NCI-H146 treated with DMSO at 0.1 percent for 48 hours (cell line): ENCODE measurements at regions not wholly inside any gene's neighbourhood (a gene's known extent, or its start where the extent isn't known, plus 50 kb on each side); places are given as distances from the start of the nearest gene placed in this dataset.
"Not testable (repeated sequence)": the region's sequence is repeated elsewhere in the genome, so short reads cannot be mapped to it uniquely, and the experiment has no call there.

ENCODE experiments used
- DNase-seq: peaks from one replicate; lab custom pipeline; 2025; ENCODE audit not compliant: unreplicated experiment; lab: John Stamatoyannopoulos, UW

DNA sequence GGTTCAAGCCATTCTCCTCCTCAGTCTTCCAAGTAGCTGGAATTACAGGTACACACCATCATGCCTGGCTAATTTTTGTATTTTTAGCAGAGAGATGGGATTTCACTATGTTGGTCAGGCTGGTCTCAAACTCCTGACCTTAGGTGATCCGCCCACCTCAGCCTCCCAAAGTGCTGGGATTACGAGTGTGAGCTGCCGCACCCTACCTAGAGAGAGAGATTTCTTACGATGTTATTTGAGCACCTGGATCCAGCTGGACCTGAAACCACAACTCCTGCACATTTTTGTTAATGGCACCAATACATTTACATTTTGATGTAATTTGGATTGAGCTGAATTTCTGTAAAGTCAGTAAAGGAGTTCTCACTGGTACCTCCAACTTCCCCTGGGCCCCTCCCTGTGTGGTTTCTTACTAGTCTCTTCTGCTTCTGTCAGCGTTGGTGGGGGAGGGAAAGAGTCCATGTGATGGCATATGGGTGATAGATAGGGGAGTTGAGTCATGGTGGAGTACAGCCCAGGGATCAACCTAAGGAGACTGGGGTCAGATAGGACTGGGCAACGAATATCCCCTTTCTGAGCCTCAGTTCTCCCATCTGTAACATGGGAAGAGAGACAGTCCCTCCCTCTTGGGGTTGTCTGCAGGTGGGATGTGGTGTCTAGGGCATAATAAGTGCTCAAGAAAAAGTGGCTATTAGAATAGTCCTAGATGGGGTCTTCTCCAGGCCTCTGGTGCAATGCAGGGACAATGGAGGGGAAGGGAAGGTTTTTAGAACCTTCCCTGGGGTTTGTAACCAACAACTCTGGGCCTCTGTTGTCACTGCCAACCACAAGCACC is 83.3 kb upstream of the MED13L start:
- no peak for DNase-seq

DNA sequence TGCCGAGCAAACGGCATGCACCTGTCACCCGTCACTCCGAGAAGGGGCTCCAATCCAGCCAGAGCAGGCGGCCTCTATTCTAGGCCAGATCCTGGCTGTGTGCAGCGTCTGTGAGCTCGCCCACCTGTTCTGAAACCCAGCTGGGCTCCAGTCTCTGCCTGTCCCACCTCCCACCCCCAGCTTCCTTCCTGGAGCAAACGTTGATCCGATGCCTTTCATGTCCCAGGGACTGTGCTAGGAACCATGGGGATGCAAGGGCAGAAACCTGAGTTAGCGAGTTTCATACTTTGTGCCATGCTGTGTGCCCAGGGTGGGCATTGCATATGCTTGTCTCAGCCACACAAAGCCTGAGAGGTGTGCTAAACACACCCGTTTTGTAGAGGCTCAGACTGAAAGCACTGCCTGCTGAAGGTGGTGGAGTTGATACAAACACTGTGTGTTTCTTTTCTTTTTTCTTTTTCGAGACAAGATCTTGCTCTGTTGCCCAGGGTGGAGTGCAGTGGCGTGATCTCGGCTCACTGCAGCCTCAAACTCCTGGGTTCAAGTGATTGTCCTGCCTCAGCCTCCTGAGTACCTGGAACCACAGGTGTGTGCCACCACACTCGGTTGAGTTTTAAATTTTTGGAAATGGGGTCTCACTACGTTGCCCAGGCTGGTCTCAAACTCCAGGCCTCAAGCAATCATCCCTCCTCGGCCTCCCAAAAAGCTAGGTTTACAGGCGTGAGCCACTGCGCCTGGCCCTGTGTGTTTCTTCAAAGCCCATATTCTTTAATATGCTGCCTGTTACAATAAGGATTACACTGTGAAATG is 84.1 kb upstream of the MED13L start:
- DNase-seq: no peak

DNA sequence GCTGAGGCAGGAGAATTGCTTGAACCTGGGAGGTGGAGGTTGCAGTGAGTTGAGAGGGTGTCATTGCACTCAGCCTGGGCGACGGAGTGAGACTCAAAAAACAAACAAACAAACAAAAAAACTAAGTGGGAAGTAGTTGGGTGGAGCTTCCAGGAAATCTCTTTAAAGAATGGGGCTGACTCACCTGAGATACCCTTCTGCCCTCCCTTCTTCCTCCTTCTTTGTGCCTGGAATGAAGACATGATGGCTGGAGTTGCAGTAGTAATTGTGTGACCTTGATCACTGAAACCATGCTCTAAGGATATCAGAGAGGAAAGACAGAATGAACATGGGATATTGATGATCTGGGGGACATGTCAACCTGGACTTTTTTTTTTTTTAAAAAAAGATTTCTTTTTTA is 87.6 kb upstream of the MED13L start:
- DNase-seq: no peak

DNA sequence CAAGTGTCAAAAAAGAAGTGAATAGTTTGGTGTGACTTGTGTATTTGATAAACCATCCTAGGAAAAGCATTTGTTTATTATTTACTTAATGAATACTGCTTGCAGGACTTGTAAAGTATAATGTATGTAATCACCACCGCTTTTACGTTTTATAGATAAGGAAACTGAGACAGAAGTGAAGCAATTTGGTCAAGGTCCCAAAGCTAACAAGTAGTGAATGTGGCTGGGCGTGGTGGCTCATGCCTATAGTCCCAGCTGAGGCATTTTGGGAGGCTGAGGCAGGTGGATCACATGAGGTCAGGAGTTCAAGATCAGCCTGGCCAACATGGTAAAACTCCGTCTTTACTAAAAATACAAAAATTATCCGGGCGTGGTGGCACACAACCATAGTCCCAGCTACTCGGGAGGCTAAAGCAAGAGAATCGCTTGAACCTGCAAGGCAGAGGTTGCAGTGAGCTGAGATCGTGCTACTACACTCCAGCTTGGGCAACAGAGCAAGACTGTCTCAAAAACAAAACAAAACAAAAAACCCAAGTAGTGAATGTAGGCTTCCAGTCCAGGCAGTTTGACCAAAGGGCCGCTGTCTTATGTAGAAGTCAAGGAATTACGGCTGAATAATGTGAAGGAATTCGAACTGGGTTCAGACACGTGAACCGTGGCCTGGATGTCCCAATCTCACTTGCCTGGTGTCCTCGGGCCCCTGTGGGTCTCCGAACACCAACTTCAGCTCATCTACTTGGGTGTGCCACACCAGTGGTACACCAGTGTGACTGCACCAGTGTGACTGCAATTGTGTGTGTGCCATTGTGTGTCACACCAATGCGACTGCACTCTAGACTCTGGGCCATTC is 88.3 kb upstream of the MED13L start:
- DNase-seq: no peak

DNA sequence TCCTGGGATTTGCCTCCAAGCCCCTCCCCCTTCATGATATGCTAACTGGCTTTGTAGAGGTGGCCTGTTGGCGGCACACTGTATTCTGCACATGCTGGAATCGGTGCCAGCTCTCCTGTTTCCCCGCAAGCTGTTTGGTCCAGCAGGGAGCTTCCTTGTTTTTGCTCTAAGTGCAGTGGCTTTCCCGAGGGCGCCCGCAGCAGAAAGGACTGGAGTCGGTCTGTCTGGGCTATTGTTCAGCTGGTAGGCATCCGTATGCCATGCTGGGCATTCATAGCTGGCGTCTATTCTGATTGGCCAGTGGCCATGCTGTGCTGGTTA is 88.9 kb upstream of the MED13L start:
- DNase-seq: no peak

DNA sequence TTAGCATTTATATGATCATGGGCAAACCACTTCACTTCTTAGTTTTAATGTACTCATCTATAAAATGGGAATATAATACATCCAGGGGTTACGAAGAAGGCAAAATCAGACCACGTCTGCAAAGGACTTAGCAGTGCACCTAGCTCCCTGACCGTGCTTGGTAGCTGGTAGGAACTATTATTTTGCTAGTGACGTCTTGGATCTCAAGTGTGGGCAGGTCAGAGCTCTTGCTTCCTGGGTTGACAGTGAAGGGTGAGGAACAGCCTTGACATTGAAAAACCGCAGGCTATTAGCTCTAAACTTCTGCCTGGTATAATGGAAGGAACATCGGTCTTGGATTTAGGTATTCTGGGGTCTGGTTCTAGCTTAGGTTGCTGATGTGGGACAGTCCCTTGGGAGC is 89.3 kb upstream of the MED13L start:
- no peak for DNase-seq

DNA sequence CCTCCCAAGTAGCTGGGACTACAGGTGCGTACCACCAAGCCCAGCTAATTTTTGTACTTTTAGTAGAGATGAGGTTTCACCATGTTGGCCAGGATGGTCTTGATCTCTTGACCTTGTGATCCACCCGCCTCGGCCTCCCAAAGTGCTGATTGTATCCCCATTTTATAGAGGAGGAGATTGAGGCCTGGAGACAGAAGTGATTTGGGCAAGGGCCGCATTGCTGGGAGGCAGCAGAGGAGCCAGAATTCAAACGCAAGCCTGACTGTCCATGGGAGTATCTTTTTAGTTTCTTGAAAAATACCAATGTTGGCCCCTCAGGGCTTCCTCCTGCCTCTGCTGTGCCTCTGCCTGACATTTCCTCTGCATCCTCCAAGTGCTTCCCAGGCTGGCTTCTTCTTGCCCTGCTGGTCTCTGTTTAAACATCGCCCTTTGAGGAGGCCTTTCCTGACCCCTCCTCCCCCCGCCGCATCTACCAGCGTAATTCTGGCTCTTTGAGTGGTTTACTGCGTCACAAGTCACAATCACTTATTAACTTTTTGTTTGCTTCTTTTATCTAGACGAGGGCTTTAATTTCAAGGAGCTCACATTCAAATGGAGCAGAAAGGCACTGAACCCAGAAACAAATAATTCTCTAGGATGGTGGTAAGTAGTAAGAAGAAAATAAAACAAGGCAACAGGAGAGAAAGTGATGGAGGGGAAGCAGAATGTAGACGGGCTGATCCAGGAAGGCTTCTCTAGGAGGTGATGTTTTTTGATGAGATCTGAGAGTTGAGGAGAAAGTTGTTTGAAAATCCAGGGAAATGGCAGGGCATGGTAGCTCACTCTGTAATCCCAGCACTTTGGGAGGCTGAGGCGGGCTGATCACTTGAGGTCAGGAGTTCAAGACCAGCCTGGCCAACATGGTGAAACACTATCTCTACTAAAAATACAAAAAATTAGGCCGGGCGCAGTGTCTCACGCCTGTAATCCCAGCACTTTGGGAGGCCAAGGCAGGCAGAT is 91.0 kb upstream of the MED13L start:
- DNase-seq: no peak

DNA sequence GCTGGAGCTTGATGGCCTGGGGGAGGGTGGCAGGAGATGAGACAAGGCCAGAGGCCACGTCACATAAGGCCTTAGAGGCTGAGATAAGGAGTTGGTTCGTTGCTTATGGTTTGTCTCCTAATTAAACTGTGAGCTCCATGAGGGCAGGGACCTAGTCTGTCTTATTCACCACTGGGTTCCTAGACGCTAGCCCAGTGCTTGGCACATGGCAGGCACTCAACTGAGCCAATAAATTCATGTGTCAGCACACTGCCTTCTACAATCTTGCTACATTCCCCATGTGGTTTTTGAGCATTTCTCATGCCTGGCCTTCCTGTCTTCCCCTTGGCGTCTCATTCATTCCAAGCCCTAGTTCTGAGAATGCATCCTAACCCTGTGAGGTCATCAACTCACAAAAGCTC is 92.5 kb upstream of the MED13L start:
- no peak for DNase-seq

DNA sequence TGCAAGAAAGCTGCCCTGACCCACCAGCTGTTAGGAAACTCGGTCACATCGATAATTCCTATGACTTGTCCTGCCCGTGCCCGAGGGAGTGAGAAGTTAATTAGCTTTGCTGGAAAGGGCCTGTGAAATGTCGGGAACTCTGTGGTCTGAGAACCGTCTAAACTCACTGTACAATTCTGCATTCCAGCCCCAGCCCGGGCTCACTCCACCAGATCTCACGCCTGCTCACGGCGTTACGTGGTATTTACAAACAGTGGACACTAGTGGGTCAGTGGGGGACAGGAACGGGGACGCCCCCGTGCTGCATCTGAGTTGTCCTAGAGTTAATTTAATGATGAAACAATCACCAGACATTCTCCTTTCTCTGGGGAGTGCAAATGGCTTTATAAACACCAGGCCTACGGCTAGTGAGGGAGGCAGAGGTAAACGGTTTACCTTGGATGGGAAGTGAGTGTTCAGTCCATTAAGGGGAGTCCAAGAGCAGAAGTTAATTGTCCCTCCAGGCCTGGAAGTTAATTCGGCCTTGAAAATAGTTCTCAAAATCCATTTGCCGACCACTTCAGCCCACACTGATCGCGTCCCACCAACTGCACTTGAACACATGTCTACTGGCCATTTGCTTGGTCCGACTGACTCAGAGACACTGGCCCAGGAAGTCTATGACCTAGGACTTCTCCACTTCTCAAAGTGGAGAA is 93.5 kb upstream of the MED13L start:
- no peak for DNase-seq

DNA sequence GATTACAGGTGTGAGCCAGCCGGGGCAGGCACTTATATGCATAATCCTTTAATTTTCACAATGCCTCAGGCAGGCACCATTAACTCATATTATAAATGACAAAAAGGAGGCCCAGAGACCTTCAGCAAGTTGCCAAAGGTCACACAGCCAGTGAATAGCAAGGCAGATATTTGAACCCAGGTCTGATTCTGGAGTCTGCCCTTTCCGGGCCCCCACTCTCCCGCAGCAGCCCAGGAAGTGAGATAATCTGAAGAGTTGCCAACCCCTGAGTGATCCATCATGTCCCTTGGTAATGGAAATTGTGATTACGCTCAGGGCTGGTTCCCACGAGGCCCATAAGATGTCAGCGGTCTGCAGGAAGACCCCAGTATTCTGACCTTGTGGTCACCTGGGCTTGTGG is 95.3 kb upstream of the MED13L start:
- no peak for DNase-seq

DNA sequence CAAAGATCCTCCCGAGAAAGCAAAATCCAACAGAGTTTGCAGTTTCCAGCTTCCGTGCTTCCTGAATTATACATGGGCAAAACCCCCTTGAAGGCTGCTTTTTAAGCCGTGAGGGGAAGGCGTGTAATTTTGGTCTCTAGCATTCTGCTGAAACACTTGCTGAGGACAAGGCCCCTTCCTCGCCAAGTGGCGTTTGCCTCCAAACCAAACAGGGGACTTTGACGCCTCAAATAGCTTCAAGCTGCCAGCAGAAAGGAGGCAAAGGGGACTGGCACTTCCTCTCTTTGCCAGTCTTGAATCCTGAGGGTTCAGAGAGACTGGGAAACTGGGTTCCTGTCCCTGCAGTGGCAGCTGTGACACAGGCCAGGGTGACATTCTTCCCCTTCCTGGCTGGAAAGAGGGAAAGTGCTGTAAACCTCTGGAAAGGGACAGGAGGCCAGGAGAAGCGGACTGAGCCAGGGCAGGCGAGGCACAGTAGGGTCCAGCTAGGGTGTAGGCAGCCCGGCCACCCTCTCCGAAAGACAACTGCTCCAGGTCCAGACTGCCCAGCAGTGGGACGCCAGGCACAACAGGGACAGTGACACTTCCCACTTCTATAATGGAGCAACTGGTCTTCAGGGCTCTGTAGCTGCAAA is 96.2 kb upstream of the MED13L start:
- DNase-seq: no peak

DNA sequence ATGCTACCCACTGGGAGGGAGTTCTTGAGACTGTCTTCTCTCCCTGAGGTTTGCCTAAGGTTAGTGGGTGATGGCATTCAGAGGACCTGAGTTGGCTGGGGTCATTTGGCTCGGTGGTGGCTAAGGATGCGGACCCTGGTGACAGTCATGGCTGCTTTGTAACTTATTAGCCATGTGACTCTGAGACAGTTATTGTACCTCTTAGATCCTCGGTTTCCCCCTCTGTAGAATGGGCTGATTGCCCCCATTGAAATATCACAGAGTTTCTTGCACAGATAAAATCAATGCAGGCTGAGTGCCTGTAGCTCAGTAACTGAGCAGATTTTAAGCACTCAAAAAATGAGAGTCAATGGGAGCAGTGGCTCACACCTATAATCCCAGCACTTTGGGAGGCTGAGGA is 96.7 kb upstream of the MED13L start:
- DNase-seq: no peak

DNA sequence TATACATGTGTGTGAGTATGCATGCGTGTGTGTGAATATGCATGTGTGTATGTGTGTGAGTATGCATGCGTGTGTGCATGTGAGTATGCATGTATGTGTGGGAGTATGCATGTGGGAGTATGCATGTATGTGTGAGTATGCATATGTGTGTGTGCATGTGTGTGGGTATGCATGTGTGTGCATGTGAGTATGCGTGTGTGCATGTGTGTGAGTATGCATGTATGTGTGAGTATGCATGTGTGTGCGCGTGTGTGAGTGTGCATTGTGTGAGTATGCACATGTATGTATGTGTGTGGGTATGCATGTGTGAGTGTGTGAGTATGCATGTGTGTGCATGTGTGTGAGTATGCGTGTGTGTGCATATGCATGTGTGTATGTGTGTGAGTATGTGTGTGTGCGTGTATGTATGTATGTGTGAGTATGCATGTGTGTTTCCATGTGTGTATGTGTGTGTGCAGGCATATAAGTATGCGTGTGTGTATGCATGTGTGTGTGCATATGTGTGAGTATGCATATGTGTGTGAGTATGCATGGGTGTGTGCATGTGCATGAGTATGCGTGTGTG is 97.9 kb upstream of the MED13L start:
- no peak for DNase-seq

DNA sequence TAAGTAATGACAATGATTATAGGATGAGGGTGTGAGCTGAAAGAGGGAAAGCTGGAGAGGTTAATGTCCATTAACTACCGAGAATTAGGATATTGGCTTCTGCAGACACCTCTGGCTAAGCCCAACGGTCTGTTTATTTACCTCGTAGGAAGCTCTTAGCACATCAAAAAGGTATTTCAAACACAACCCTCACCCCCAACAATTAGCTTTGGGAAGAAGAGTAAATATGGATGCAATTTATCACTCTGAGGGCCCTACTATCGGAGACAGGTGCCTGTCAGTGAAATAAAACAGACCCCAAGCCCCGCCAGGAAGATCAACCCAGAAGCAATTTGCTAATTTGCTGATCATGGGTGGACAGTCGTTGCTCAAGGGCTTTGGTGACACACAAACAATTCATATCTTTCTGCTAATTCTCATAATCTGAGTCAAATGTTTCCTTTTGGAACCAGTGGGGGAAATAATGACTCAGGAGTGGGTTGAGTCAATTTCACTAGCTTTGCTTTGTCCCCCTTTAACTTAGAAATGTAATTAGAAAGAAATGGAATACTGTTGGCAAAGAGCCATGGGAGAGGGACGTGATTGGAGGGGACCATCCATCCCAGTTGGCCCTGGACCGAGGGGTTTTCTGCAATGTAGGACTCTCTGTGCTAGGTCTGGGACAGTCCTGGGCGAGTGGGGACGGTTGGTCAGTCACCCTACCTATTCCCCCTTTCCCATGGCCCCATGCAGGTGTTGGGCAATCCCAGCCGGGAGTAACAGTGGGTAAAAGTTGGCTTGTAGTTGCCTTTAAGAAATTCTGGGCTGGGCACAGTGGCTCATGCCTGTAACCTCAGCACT is 99.1 kb upstream of the MED13L start:
- DNase-seq: peak; percentile 17

DNA sequence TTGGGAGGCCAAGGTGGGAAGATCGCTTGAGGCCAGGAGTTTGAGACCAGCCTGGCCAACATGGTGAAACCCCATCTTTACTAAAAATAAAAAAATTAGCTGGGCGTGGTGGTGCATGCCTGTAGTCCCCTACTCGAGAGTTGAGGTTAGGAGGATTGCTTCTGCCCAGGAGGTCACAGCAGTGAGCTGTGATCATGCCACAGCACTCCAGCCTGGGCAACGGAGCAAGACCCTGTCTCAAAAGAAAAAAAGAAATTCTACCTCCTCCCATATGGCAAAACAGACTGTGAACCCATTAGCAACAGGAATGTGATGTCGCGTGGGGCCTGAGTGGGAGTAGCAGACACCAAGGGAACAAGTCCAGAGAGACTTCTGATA is 99.7 kb upstream of the MED13L start:
- not testable (repeated sequence) for DNase-seq

DNA sequence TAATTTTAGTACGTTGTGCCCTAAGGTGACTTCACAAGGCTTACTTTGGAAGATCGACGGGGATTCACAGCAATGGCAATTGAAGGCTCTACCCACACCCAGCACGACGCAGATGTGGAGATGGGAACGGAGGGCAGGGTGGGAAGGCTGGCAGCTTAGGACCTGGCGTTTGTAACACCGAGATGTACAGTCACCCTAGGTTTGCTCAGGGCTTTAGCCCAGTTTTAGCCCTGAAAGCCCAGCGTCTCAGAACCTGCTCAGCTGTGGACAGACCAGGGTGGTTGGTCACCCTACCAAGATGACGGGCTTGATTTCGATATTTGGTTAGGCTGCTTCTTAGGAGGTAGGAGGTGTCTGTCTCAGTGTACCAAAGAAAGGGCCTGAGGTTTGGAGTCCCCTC is 100.5 kb upstream of the MED13L start:
- DNase-seq: no peak

DNA sequence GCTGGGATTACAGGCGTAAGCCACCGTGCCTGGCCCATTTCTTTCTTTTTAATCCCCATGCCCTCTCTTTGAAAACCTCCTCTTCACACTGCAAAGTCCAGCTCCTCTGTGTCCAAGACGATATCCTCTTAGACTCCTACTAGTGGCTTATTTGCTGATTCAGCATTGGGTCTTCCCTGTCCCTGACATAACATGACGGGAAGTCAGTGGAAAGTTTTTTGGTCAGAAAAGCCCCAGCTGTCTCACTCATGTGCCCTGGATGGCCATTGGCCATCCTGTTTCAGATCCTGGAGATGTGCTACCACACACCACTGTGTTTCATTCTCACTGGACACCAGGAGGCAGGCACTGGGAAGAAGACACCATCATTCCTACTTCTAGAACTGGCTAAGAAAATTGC is 102.6 kb upstream of the MED13L start:
- DNase-seq: no peak

DNA sequence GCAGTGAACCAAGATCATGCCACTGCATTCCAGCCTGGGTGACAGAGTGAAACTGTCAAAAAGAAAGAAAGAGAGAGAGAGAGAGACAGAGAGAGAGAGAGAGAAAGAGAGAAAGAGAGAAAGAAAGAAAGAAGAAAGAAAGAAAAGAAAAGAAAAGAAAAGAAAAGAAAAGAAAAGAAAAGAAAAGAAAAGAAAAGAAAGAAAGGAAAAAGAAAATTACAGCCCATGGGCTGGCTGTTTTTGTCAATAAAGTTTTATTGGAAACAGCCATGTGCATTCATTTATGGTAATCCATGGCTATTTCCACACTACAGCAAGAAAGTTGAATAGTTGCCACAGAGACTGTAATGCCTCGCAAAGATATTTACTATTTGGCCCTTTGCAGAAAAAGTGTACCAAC is 103.2 kb upstream of the MED13L start:
- DNase-seq: not testable (repeated sequence)
